ENCODE measurements at regions not wholly inside any gene's neighbourhood (a gene's known extent, or its start where the extent isn't known, plus 50 kb on each side); places are given as distances from the start of the nearest gene placed in this dataset.

DNA sequence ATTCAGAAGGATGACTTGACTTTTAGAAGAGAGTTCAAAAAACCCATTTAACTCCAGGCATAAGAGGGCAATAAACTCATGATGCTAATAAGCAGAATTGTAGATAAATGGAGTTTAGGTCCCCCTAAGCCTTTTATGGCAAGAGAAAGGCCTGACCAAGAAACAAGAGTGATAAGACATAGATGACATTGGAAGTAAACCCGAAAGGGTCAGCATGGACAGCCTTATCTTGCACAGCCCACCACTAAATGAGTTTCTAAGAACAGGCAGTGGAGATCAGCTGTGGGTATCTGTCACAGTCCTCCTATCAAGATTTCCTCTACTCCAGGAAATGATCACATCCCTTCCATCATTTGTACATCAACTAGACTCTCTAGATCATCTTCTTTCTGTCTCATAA, 457.9 kb upstream of the ADAMTS9 start:
- TF ChIP-seq, protein P1, sequence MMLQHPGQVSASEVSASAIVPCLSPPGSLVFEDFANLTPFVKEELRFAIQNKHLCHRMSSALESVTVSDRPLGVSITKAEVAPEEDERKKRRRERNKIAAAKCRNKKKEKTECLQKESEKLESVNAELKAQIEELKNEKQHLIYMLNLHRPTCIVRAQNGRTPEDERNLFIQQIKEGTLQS (IDR thresholded peaks at IDR 0.05): no peak
- TF ChIP-seq, protein P2, sequence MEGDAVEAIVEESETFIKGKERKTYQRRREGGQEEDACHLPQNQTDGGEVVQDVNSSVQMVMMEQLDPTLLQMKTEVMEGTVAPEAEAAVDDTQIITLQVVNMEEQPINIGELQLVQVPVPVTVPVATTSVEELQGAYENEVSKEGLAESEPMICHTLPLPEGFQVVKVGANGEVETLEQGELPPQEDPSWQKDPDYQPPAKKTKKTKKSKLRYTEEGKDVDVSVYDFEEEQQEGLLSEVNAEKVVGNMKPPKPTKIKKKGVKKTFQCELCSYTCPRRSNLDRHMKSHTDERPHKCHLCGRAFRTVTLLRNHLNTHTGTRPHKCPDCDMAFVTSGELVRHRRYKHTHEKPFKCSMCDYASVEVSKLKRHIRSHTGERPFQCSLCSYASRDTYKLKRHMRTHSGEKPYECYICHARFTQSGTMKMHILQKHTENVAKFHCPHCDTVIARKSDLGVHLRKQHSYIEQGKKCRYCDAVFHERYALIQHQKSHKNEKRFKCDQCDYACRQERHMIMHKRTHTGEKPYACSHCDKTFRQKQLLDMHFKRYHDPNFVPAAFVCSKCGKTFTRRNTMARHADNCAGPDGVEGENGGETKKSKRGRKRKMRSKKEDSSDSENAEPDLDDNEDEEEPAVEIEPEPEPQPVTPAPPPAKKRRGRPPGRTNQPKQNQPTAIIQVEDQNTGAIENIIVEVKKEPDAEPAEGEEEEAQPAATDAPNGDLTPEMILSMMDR (IDR thresholded peaks at IDR 0.05 in 2 of 3, conservative IDR thresholded peaks at IDR 0.05 in 1 of 3; ENCODE audit: borderline replicate concordance in 1 of 3, insufficient read depth in 1 of 3, low read depth in 2 of 3, low read length in 2 of 3): no peak
- TF ChIP-seq POLR2A (IDR thresholded peaks at IDR 0.05; ENCODE audit: borderline replicate concordance, extremely low read depth, insufficient read depth, insufficient read length) (no peak), CEBPB (IDR thresholded peaks at IDR 0.05; ENCODE audit: low read depth) (no peak), RAD21 (IDR thresholded peaks at IDR 0.05; ENCODE audit: low read depth) (no peak), EGR1 (IDR thresholded peaks at IDR 0.05; ENCODE audit: low read depth) (no peak), POLR2AphosphoS5 (IDR thresholded peaks at IDR 0.05; ENCODE audit: low read depth, low read length) (no peak), TCF7L2 (IDR thresholded peaks at IDR 0.05; ENCODE audit: borderline replicate concordance, extremely low read depth, insufficient read depth, insufficient read length) (no peak), EZH2 (IDR thresholded peaks at IDR 0.05) (no peak), SRF (IDR thresholded peaks at IDR 0.05; ENCODE audit: low read depth) (no peak)
